ENCODE measurements at regions not wholly inside any gene's neighbourhood (a gene's known extent, or its start where the extent isn't known, plus 50 kb on each side); places are given as distances from the start of the nearest gene placed in this dataset.

DNA sequence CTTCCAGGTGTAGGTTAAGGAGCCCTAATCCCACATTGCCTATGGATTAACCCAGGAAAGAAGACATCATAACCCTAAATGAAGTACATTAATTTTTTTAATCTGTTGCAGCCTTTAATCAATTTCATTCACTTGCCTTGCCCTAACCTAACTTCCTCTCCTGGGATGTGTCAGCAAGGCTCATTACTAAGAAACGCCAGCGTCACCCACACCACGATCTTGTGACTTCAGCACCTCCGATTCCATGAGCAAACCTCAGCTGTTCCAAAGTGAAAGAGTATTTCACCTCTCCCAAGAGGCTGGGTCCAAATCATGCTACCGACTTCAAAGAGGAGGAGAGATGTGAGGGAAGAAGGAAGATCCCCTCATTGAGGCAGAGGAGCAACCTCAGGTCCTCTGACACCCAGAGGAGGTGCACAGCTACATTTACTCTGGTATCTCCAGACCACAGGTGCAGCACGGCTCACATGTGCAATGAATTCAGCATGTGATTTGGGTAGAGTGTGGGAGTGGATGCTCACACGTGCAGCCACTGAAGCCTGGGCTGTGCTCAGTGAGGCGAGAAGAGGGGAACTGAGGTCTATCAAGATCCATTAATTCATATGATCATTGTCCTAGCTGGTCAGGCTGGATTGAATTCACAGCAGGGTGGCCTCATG, 134.1 kb downstream of the SLC30A10 start:
- DNase-seq (ENCODE audit: extremely low spot score), result no peak
- no peak overlapping the region for H3K4me3 ChIP-seq (ENCODE audit: low read depth, low read length)
- H3K27ac ChIP-seq (ENCODE audit: low read depth), result no peak overlapping the region
- no peaks in the 10 kb centered on the region for H3K4me1 ChIP-seq (ENCODE audit: insufficient read depth)
- 89% methylated on average over 8 of the region's 8 CpGs for WGBS
- H3K36me3 ChIP-seq (ENCODE audit: insufficient read depth), result no peaks in the 10 kb centered on the region

DNA sequence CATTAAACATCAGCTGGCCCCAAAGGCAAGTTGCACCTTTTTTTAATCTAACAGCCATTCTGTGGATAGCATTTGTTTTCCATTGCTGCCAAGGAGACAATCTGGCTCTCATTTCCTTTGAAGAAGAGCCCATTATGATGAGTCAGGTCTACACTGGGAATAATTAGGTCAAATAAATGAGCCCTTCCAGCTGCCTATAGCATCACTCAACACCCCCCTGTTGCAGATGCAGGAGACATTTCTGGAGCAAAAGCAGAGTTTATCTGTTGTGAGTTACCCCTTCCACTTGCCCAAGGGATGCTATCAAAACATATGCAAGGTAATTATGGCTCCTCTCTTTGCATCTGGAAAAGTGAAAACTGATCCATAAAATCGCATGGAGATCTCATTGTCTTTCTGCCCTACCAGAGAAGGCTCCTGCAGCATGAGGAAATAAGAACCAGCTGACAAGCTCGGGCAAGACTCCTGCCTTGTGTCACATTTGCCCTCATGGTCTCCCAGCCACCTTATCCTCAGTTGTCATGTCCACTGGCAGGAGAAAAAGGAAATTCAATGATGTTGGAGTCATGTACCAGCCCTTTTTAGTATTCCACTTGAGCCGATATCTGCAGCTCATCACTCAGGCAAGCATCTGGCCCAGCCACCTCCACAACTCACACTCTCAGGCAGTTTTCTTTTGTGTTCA, 135.9 kb downstream of the SLC30A10 start:
- DNase-seq (ENCODE audit: extremely low spot score), result no peak
- no peak overlapping the region for H3K4me3 ChIP-seq (ENCODE audit: low read depth, low read length)

DNA sequence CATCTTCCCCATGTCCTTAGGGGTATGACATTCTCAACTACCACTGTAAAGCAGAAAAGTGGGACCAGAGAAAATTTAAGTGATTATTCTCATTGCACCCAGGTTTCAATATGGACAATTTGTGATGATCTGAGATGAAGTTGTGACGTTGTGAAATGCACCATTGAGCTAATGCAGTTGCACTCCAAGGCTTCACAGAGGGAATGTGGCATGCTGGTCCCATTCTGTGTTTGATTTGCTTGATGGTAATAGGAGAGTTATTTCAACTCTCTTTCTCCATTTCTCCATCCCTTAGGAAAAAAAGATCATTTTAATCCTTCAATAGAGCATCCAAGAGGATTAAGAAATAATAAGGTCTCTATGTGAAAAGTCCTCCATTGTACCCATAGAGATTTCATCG, 136.6 kb downstream of the SLC30A10 start:
- Histone ChIP-seq H3K36me3 (ENCODE audit: insufficient read depth) (no peaks in the 10 kb centered on the region), H3K27ac (ENCODE audit: low read depth) (no peak overlapping the region), H3K4me3 (ENCODE audit: low read depth, low read length) (no peak overlapping the region), H3K4me1 (ENCODE audit: insufficient read depth) (no peaks in the 10 kb centered on the region)
- no peak for DNase-seq (ENCODE audit: extremely low spot score)
- 82% methylated on average over 2 of the region's 2 CpGs for WGBS

More for the DNA sequence above, 135.9 kb downstream of the SLC30A10 start:
- no peaks in the 10 kb centered on the region for H3K4me1 ChIP-seq (ENCODE audit: insufficient read depth)
- 60% methylated on average over 3 of the region's 3 CpGs for WGBS
- H3K27ac ChIP-seq (ENCODE audit: low read depth), result no peak overlapping the region
- no peaks in the 10 kb centered on the region for H3K36me3 ChIP-seq (ENCODE audit: insufficient read depth)

DNA sequence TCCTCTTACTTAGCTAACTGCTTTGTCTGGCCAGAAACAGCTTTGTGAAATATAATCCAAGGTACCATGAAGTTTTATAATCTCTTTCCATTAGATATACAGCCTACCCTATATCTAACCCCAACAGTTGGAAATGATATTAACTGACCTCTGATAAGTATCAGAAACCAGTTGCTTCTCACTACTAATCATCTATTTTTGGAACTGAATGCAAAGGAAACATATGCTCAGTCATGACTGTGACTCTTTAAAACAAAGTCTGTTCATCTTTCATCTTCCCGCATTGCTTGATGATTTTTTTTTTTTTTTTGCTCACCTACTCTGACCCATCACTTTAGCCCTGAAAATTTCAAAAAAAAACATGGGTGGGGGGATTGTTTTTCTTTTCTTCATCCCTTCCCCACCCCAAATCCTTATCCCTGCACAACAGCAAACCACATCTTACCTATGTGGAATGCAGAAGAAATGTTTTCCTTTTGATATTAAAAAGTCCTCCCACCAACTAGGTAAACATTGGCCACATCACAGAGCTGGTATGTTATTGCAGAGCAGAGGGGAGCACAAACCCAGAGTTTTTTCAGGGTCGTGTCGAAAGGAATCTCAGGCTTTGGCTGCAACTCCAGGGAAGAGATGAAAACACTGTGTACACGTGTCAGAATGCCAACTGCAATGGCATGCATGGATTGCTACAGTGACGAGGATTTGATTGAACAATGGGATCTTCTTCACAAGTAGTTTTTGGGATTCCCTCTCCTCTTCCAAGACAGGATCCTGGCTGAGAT, 137.3 kb downstream of the SLC30A10 start:
- WGBS, result 37% methylated on average over 5 of the region's 5 CpGs
- no peaks in the 10 kb centered on the region for H3K36me3 ChIP-seq (ENCODE audit: insufficient read depth)
- DNase-seq (ENCODE audit: extremely low spot score), result no peak
- no peaks in the 10 kb centered on the region for H3K4me1 ChIP-seq (ENCODE audit: insufficient read depth)
- no peak overlapping the region for H3K4me3 ChIP-seq (ENCODE audit: low read depth, low read length)
- H3K27ac ChIP-seq (ENCODE audit: low read depth), result no peak overlapping the region

DNA sequence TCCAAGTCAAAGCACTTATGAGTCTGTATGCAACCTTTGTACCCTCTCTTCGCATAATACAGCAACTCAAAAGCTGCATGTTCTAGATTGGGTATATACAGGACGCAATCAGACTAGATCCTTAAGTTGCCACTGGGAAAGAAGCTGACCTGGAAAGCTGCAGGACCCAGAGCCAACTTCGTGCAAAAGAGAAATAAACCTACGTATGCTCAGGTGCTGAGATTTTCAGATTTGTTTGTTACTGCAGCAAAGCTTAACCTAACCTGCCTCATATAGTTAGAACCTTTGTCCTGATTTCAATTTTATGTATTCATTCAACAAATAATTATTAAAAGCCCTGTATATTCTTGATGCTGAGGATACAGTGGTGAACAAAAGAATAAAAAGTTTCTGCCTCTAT, 139.7 kb downstream of the SLC30A10 start:
- WGBS, result 63% methylated on average over 4 of the region's 4 CpGs
- H3K4me1 ChIP-seq (ENCODE audit: insufficient read depth), result no peaks in the 10 kb centered on the region

DNA sequence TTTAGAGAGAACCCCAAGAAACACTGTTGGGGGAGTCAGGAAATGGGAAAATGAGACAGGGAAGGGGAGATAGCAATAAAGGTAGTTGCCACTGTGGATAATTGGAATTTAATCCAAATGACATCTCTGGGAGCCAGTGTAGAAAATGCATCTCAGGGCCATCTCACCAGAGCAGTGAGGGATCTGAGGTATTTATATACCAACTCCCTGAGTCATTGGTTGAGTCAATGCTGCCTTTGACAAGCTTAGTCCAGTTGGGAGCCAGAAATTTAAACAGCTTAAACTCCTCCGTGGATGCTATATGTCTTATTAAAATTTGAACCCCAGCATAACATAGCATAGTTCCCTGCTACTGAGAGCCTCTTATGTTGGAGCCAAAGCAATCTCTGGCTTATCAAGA, 140.3 kb downstream of the SLC30A10 start:
- Histone ChIP-seq H3K4me3 (ENCODE audit: low read depth, low read length) (no peak overlapping the region), H3K4me1 (ENCODE audit: insufficient read depth) (no peaks in the 10 kb centered on the region), H3K27ac (ENCODE audit: low read depth) (no peak overlapping the region), H3K36me3 (ENCODE audit: insufficient read depth) (no peaks in the 10 kb centered on the region)
- 59% methylated on average over 1 of the region's 1 CpG for WGBS
- no peak for DNase-seq (ENCODE audit: extremely low spot score)

More for the DNA sequence above, 139.7 kb downstream of the SLC30A10 start:
- DNase-seq (ENCODE audit: extremely low spot score), result no peak
- H3K27ac ChIP-seq (ENCODE audit: low read depth), result no peak overlapping the region
- H3K36me3 ChIP-seq (ENCODE audit: insufficient read depth), result no peaks in the 10 kb centered on the region
- no peak overlapping the region for H3K4me3 ChIP-seq (ENCODE audit: low read depth, low read length)

DNA sequence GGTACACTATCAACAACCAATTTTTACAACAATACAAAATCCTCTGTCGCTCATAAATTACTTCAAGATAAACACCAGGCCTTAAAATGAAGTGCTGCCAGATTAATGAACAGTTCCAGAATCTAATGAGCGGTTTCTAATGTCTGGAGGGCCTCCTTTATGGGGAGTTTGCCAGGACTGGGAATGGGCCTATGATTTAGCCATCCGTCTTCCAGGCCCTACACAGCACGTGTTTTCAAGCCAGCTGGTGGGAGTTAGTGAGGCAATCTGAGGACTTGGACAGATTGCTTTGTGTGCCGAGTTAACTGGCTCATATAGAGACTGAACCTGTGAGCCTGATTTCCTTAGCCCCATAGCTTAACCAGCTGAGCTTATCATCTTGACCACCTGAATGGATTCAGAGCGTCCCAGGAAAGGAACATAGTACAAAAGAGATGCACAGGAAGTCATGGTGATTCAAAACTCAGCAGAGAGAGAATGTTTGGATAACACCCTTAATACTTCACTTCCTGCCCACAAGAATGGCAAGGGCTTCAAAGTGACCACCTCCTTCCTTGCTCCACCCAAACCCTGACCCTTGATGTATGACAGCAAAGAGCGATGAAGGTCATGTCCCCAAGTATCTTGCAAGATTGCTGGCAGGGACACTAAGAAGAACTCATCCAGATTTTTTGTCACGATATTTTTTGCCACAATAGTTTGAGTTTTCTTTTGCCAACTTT, 143.5 kb downstream of the SLC30A10 start:
- no peaks in the 10 kb centered on the region for H3K36me3 ChIP-seq (ENCODE audit: insufficient read depth)
- DNase-seq (ENCODE audit: extremely low spot score), result no peak
- H3K4me3 ChIP-seq (ENCODE audit: low read depth, low read length), result no peak overlapping the region
- H3K27ac ChIP-seq (ENCODE audit: low read depth), result no peak overlapping the region
- WGBS, result 39% methylated on average over 8 of the region's 8 CpGs
- H3K4me1 ChIP-seq (ENCODE audit: insufficient read depth), result no peaks in the 10 kb centered on the region

DNA sequence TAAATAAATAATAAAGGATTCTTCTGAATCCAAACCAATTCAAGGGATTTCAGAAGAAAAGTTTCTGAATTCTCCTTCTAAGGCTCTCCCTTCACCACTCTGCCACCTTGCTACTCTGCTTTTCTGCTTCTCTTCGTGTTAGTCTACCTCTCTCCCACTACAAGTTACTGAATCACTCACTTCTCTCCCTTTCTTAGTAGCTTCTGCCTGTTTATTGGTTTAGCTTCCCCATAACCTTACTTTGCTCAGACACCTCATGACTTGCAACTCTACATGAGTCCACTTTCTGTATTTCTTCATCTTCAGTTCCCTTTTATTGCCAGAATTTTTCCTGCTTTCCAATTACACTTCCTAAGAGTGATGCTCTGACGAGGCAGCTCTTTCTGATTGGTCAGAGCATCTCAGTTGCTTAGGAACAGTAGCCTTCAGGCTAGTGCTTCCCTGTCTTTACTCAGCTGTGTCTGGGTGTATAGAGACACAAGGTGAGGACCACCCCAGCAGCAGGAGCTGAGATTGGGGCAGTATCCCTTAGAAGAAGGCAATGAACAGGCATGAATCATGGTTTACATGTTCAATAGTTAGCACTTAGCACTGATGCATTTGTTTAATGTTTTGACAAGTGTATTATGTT, 144.6 kb downstream of the SLC30A10 start:
- no peak overlapping the region for H3K27ac ChIP-seq (ENCODE audit: low read depth)
- DNase-seq (ENCODE audit: extremely low spot score), result no peak
- no peak overlapping the region for H3K4me3 ChIP-seq (ENCODE audit: low read depth, low read length)
- H3K4me1 ChIP-seq (ENCODE audit: insufficient read depth), result no peaks in the 10 kb centered on the region
- no peaks in the 10 kb centered on the region for H3K36me3 ChIP-seq (ENCODE audit: insufficient read depth)
- 84% methylated on average over 2 of the region's 2 CpGs for WGBS

DNA sequence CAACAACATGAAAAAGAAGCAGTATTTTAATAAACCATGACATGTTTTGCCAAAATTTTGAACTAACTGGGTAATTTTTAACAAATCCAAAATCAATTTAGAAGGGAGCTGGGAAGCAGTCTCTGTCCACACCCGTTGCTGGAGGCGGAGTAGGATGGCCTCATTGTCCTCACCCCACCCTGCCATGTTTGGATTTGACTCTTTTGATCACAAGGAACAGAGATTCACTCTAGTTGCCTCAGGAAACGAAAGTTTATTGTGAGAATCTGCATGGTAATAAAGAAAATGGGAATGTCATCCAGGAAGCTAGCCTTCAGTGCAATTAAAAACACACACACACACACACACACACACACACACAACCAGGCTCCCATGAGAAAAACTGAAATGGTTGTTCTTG, 145.4 kb downstream of the SLC30A10 start:
- Histone ChIP-seq H3K36me3 (ENCODE audit: insufficient read depth) (no peaks in the 10 kb centered on the region), H3K4me3 (ENCODE audit: low read depth, low read length) (no peak overlapping the region), H3K4me1 (ENCODE audit: insufficient read depth) (no peaks in the 10 kb centered on the region), H3K27ac (ENCODE audit: low read depth) (no peak overlapping the region)
- DNase-seq (ENCODE audit: extremely low spot score), result no peak
- 58% methylated on average over 3 of the region's 3 CpGs for WGBS

DNA sequence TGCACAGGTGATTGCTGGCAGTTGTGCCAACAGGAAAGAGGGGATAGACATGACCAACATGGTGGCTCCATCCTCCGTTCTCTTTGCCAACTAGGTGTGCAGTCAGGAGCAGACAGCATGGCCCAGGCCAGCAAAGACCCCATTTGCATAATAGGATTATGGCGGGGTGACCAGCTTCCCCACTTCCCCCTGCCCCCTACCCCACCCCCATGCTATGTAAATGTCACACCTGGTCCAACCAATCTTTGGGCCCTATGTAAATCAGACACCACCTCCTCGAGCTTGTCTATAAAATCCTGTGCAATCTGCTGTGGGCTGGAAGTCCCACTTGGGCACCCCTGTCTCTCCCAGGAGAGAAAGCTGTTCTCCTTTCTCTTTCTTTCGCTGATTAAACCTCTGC, 146.0 kb downstream of the SLC30A10 start:
- no peak overlapping the region for H3K27ac ChIP-seq (ENCODE audit: low read depth)
- no peaks in the 10 kb centered on the region for H3K36me3 ChIP-seq (ENCODE audit: insufficient read depth)
- WGBS, result 69% methylated on average over 4 of the region's 4 CpGs
- no peak for DNase-seq (ENCODE audit: extremely low spot score)
- H3K4me3 ChIP-seq (ENCODE audit: low read depth, low read length), result no peak overlapping the region
- H3K4me1 ChIP-seq (ENCODE audit: insufficient read depth), result no peaks in the 10 kb centered on the region

DNA sequence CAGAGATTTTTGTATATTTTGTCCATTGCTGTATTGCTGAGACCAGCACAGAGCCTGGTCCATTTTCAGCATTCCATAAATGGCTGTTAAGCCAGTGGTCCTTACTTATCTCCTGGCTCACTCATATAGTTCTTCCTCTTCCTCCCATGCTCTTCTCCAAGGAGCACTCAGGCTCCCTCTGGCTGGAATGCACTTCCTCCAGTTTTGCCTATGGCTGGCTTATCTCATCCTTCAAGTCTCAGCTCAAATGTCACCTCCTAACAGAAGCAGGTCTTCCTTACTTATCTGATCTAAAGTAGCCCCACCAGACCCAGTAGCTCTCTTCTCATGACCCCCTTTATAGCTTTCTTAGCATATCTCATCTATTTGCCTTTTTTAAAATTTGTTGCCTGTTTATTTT, 146.9 kb downstream of the SLC30A10 start:
- no peaks in the 10 kb centered on the region for H3K36me3 ChIP-seq (ENCODE audit: insufficient read depth)
- H3K4me1 ChIP-seq (ENCODE audit: insufficient read depth), result no peaks in the 10 kb centered on the region
- H3K27ac ChIP-seq (ENCODE audit: low read depth), result no peak overlapping the region
- no peak overlapping the region for H3K4me3 ChIP-seq (ENCODE audit: low read depth, low read length)
- no peak for DNase-seq (ENCODE audit: extremely low spot score)

DNA sequence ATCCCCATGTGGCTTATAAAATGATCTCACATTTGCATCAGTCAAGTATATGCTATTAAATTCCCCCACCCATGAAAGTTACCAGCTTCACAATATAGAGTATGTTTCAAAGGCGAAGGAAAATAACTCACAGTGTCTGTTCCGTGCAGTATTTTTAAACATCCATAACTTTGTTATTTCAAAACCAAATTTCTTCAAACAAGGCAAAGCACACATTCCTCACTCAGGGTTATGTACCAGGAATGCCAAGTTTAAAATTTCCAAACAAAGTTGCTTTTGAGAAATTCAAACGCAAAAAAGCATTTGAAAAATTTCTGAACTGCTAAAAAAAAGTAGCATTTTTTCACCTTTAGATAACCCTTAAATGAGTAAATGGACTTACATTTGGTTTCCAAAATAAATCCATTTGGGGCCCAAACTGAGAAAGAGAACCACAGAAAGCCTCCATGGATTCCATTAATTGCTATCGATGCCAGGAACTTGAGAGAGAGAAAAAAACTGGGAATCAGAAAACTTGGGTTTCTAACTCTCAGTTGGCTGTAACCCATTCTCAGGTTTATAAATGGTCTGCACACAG, 149.5 kb downstream of the SLC30A10 start:
- no peaks in the 10 kb centered on the region for H3K36me3 ChIP-seq (ENCODE audit: insufficient read depth)
- DNase-seq (ENCODE audit: extremely low spot score), result no peak
- H3K4me3 ChIP-seq (ENCODE audit: low read depth, low read length), result no peak overlapping the region
- H3K4me1 ChIP-seq (ENCODE audit: insufficient read depth), result no peaks in the 10 kb centered on the region
- WGBS, result 77% methylated on average over 4 of the region's 4 CpGs
- H3K27ac ChIP-seq (ENCODE audit: low read depth), result no peak overlapping the region

DNA sequence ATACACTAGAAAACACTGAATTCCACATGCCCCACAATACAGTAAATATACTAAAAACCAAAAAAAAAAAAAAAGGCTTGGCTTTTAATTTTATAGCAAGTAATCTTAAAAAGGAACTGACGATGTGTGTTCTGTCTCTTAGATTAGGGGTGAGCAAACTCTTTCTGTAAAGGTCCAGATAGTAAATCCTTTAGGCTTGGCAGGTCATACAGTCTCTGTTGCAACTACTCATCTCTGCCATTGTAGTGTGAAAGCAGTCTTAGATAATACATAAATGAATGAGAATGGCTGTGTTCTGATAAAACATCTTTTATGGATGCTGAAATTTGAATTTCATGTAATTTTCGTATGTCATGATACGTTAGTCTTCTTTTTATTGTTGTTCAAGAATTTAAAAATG, 150.2 kb downstream of the SLC30A10 start:
- WGBS, result 77% methylated on average over 3 of the region's 3 CpGs
- no peaks in the 10 kb centered on the region for H3K4me1 ChIP-seq (ENCODE audit: insufficient read depth)
- H3K27ac ChIP-seq (ENCODE audit: low read depth), result no peak overlapping the region
- no peak for DNase-seq (ENCODE audit: extremely low spot score)
- H3K4me3 ChIP-seq (ENCODE audit: low read depth, low read length), result no peak overlapping the region
- H3K36me3 ChIP-seq (ENCODE audit: insufficient read depth), result no peaks in the 10 kb centered on the region

All from urinary bladder (tissue), 3 donors.